Keratinocyte (primary cell): ENCODE measurements at regions not wholly inside any gene's neighbourhood (a gene's known extent, or its start where the extent isn't known, plus 50 kb on each side); places are given as distances from the start of the nearest gene placed in this dataset.

Source experiments
- CTCF ChIP-seq, 3 experiments: IDR thresholded peaks in 1 of 3; conservative IDR thresholded peaks in 1 of 3; optimal IDR thresholded peaks in 1 of 3; 2 replicates in 2 of 3; 3 replicates in 1 of 3; pipeline versions ENCODE3 to v1.5.1; 2011; ENCODE audit warnings: low read length in 3 of 3, mild to moderate bottlenecking in 3 of 3, moderate library complexity in 2 of 3, control low read depth in 1 of 3, inconsistent platforms in 1 of 3; ENCODE audit not compliant: insufficient read depth in 2 of 3; ENCODE audit errors: extremely low read depth in 1 of 3
- EZH2 ChIP-seq: IDR thresholded peaks from one replicate; pipeline ENCODE4 v1.6.1; 2012; ENCODE audit warnings: inconsistent platforms, mild to moderate bottlenecking, low read length, moderate library complexity

- TF ChIP-seq CTCF (optimal IDR thresholded peaks at IDR 0.05 in 1 of 3, IDR thresholded peaks at IDR 0.05 in 1 of 3, conservative IDR thresholded peaks at IDR 0.05 in 1 of 3; ENCODE audit: extremely low read depth in 1 of 3, insufficient read depth in 2 of 3, low read length in 3 of 3) (peak in 2 of 3 experiments; percentile 49 to 57), EZH2 (no peak)
Measured at GRCh38 chr4:24476282-24476681, 108.1 kb downstream of the DHX15 start.
